Stimulated activated CD8-positive, alpha-beta memory T cell treated with anti-CD3 and anti-CD28 coated beads, Interleukin-15, amount 100 ng/mL, for 4 hours (primary cell): ENCODE measurements at regions not wholly inside any gene's neighbourhood (a gene's known extent, or its start where the extent isn't known, plus 50 kb on each side); places are given as distances from the start of the nearest gene placed in this dataset.
"Not testable (repeated sequence)": the region's sequence is repeated elsewhere in the genome, so short reads cannot be mapped to it uniquely, and the experiment has no call there.

Experiments
- DNase-seq, 2 donors: peaks; one replicate each; pipeline ENCODE4 v3.0.0-alpha.2; 2020; ENCODE audit warnings: low read depth in 2 of 2

- no peak for DNase-seq
These were observed 505.4 kb upstream of the AGA start for GRCh38 chr4:177947607-177948006.

GRCh38 chr4:177948853-177949252 lies 506.6 kb upstream of the AGA start:
- no peak for DNase-seq

- no peak for DNase-seq
These were observed 508.8 kb upstream of the AGA start for GRCh38 chr4:177951026-177951425.

- DNase-seq, result no peak
These were observed 510.5 kb upstream of the AGA start for GRCh38 chr4:177952723-177953122.

GRCh38 chr4:177957596-177958360 lies 515.5 kb upstream of the AGA start:
- DNase-seq, result no peak

- no peak for DNase-seq
These were observed 518.3 kb upstream of the AGA start for GRCh38 chr4:177960566-177960965.

GRCh38 chr4:177961761-177962380 lies 519.6 kb upstream of the AGA start:
- no peak for DNase-seq

- DNase-seq, result no peak
These were observed 521.8 kb upstream of the AGA start for GRCh38 chr4:177964061-177964460.

- no peak for DNase-seq
These were observed 522.5 kb upstream of the AGA start for GRCh38 chr4:177964693-177965168.

GRCh38 chr4:177967328-177967727 lies 525.1 kb upstream of the AGA start:
- no peak for DNase-seq

GRCh38 chr4:177968817-177969442 lies 526.7 kb upstream of the AGA start:
- no peak for DNase-seq

GRCh38 chr4:177974461-177974860 lies 532.2 kb upstream of the AGA start:
- DNase-seq, result no peak

- DNase-seq, result no peak
These were observed 533.2 kb upstream of the AGA start for GRCh38 chr4:177975315-177975987.

- DNase-seq, result no peak
These were observed 544.0 kb upstream of the AGA start for GRCh38 chr4:177986236-177986635.

- DNase-seq, result no peak
These were observed 545.7 kb upstream of the AGA start for GRCh38 chr4:177987896-177988295.

- DNase-seq, result no peak
These were observed 547.4 kb upstream of the AGA start for GRCh38 chr4:177989503-177990201.

- no peak for DNase-seq
These were observed 560.9 kb upstream of the AGA start for GRCh38 chr4:178003098-178003657.

GRCh38 chr4:178010596-178010995 lies 568.4 kb upstream of the AGA start:
- no peak for DNase-seq

GRCh38 chr4:178015046-178015445 lies 572.8 kb upstream of the AGA start:
- DNase-seq, result not testable (repeated sequence)

- DNase-seq, result no peak
These were observed 584.8 kb upstream of the AGA start for GRCh38 chr4:178026999-178027398.

GRCh38 chr4:178027796-178028195 lies 585.6 kb upstream of the AGA start:
- DNase-seq, result no peak
